ENCODE measurements at regions not wholly inside any gene's neighbourhood (a gene's known extent, or its start where the extent isn't known, plus 50 kb on each side); places are given as distances from the start of the nearest gene placed in this dataset.

DNA sequence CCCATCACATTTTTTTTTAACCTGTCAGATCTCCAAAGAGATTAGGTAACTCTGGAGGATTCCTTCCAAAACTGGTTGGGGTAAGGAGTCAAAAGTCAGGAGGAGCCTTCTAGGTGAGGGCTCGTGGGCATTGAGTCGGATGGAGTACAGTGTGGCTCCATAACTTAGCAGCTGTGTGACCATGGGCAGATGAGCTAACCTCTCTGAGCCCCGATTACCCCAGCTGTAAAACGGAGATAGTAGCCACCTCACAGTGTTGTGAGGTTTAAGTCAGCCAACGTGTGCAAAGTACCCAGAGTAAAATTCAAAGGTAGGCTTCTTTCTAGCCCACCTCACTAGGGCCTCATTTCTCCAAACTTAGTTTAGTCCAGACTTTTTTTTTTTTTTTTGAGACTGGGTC is 151.5 kb downstream of the CD24 start:
- TF ChIP-seq, protein P1, sequence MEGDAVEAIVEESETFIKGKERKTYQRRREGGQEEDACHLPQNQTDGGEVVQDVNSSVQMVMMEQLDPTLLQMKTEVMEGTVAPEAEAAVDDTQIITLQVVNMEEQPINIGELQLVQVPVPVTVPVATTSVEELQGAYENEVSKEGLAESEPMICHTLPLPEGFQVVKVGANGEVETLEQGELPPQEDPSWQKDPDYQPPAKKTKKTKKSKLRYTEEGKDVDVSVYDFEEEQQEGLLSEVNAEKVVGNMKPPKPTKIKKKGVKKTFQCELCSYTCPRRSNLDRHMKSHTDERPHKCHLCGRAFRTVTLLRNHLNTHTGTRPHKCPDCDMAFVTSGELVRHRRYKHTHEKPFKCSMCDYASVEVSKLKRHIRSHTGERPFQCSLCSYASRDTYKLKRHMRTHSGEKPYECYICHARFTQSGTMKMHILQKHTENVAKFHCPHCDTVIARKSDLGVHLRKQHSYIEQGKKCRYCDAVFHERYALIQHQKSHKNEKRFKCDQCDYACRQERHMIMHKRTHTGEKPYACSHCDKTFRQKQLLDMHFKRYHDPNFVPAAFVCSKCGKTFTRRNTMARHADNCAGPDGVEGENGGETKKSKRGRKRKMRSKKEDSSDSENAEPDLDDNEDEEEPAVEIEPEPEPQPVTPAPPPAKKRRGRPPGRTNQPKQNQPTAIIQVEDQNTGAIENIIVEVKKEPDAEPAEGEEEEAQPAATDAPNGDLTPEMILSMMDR (IDR thresholded peaks at IDR 0.05; ENCODE audit: insufficient read depth, low read length, poor library complexity, severe bottlenecking), result no peak
- no peak for TF ChIP-seq EZH2phosphoT487 (conservative IDR thresholded peaks at IDR 0.05; ENCODE audit: low read length)

Data from SU-DHL-6 (cell line).